ENCODE measurements at regions not wholly inside any gene's neighbourhood (a gene's known extent, or its start where the extent isn't known, plus 50 kb on each side); places are given as distances from the start of the nearest gene placed in this dataset.
A peak's percentile ranks its signal among the peaks of the same experiment; 100 is the strongest.

DNA sequence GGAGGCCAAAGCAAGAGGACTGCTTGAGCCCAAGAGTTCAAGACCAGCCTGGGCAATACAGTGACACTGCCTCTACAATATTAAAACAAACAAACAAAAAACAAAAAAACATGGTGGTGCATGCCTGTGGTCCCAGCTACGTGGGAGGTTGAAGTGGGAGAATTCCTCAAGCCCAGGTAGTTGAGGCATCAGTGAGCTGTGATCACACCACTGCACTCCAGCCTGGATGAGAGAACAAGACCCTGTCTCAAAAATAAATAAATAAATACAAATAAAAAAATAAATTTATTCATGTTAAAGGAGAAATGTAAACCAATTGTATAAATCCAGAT is 200.6 kb downstream of the BCHE start:
- Histone ChIP-seq H3K79me2 (ENCODE audit: insufficient read depth, low read length) (no peaks in the 10 kb centered on the region), H3K4me1 (ENCODE audit: insufficient read depth, low read length) (no peaks in the 10 kb centered on the region), H3K27me3 (ENCODE audit: insufficient read depth, low read length) (no peaks in the 10 kb centered on the region), H2AFZ (ENCODE audit: low read length) (no peak overlapping the region), H3K27ac (ENCODE audit: low read depth, low read length) (no peak overlapping the region), H3K4me3 (ENCODE audit: insufficient read depth, low read length) (no peak overlapping the region), H4K20me1 (ENCODE audit: insufficient read depth, low read length) (no peaks in the 10 kb centered on the region), H3K4me2 (ENCODE audit: insufficient read depth, low read length) (no peak overlapping the region), H3K36me3 (ENCODE audit: insufficient read depth, low read length) (no peaks in the 10 kb centered on the region), H3K9me3 (ENCODE audit: low read depth, low read length) (no peaks in the 10 kb centered on the region)
- no peak for DNase-seq (ENCODE audit: insufficient read length, low spot score, missing footprints)
- TF ChIP-seq, protein P1, sequence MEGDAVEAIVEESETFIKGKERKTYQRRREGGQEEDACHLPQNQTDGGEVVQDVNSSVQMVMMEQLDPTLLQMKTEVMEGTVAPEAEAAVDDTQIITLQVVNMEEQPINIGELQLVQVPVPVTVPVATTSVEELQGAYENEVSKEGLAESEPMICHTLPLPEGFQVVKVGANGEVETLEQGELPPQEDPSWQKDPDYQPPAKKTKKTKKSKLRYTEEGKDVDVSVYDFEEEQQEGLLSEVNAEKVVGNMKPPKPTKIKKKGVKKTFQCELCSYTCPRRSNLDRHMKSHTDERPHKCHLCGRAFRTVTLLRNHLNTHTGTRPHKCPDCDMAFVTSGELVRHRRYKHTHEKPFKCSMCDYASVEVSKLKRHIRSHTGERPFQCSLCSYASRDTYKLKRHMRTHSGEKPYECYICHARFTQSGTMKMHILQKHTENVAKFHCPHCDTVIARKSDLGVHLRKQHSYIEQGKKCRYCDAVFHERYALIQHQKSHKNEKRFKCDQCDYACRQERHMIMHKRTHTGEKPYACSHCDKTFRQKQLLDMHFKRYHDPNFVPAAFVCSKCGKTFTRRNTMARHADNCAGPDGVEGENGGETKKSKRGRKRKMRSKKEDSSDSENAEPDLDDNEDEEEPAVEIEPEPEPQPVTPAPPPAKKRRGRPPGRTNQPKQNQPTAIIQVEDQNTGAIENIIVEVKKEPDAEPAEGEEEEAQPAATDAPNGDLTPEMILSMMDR (IDR thresholded peaks at IDR 0.05; ENCODE audit: extremely low read depth, low read depth, low read length): no peak

DNA sequence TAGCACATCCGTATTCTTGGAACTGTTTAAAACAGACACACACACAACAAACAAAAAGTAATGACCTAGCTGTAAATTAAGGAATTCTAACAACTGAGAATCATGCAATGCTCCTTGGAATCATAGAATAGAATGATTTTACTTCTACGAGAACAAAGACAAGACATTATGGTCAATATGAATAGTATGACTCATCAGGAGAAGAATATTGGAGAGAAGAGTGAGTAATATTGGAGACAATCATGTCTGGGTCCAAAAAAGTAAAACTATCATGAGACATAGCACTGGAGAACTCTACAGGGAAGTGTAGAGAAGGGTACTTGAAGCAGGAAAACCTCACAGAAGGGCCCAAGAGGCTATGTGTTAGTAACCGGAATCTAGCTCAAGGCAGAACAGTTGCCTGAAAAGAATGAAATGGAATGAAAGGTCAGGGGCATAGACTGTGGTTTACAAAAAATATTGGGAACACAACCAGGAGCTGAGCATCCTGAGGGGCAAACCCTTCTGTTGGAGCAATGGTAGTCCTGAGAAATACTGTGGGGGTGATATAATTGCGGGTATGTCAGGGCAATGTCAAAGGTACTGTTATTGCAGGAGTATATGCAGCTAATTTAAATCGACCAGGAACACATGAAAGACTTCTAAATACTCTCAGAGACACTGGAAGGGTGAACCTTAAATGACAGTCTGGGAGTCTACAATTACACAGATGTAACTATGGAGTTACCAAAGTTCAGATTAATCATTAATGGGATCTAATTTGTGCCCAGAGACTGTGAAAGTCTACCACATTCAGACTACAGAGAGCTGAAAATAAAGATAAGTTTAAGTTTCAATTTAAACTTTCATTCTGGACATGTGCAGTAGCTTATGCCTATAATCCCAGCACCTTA is 201.2 kb downstream of the BCHE start:
- Histone ChIP-seq H3K27ac (ENCODE audit: low read depth, low read length) (no peak overlapping the region), H3K4me3 (ENCODE audit: insufficient read depth, low read length) (no peak overlapping the region), H2AFZ (ENCODE audit: low read length) (no peak overlapping the region), H3K4me1 (ENCODE audit: insufficient read depth, low read length) (no peaks in the 10 kb centered on the region), H3K27me3 (ENCODE audit: insufficient read depth, low read length) (no peaks in the 10 kb centered on the region), H3K79me2 (ENCODE audit: insufficient read depth, low read length) (no peaks in the 10 kb centered on the region), H3K4me2 (ENCODE audit: insufficient read depth, low read length) (no peak overlapping the region), H4K20me1 (ENCODE audit: insufficient read depth, low read length) (no peaks in the 10 kb centered on the region), H3K36me3 (ENCODE audit: insufficient read depth, low read length) (no peaks in the 10 kb centered on the region), H3K9me3 (ENCODE audit: low read depth, low read length) (no peaks in the 10 kb centered on the region)
- TF ChIP-seq, protein P1 (IDR thresholded peaks at IDR 0.05; ENCODE audit: extremely low read depth, low read depth, low read length): no peak
- no peak for DNase-seq (ENCODE audit: insufficient read length, low spot score, missing footprints)

DNA sequence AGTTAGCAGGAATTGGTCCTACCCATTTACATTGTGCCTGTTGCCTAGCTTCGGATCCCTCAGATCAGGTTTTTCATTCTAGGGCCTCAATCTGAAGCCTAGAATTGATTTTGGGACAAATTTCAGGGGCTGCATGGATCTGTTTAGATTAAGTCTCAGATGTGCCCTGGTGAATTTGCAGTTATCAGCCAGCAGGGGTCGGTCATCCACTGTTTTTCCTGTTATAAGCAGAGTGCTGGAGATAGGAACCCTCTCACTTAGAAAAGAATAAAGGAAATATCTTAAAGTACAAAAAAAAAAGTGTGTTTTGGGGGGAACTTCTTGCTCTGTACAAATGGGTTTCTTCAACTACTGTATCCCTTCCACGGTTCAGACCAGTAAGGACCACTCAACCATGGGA is 212.5 kb downstream of the BCHE start:
- peak; percentile 53 for DNase-seq (ENCODE audit: insufficient read length, low spot score, missing footprints)
- no peaks in the 10 kb centered on the region for H4K20me1 ChIP-seq (ENCODE audit: insufficient read depth, low read length)
- H3K79me2 ChIP-seq (ENCODE audit: insufficient read depth, low read length): no peaks in the 10 kb centered on the region
- H3K36me3 ChIP-seq (ENCODE audit: insufficient read depth, low read length): no peaks in the 10 kb centered on the region
- no peak overlapping the region for H3K4me2 ChIP-seq (ENCODE audit: insufficient read depth, low read length)
- H3K9me3 ChIP-seq (ENCODE audit: low read depth, low read length): no peaks in the 10 kb centered on the region
- TF ChIP-seq, protein P1 (IDR thresholded peaks at IDR 0.05; ENCODE audit: extremely low read depth, low read depth, low read length): no peak
- no peaks in the 10 kb centered on the region for H3K27me3 ChIP-seq (ENCODE audit: insufficient read depth, low read length)
- no peak overlapping the region for H2AFZ ChIP-seq (ENCODE audit: low read length)
- no peak overlapping the region for H3K27ac ChIP-seq (ENCODE audit: low read depth, low read length)
- no peaks in the 10 kb centered on the region for H3K4me1 ChIP-seq (ENCODE audit: insufficient read depth, low read length)
- H3K4me3 ChIP-seq (ENCODE audit: insufficient read depth, low read length): no peak overlapping the region

GRCh38 chr3:165622356-165622755 is 214.9 kb downstream of the BCHE start:
- TF ChIP-seq, protein P1 (IDR thresholded peaks at IDR 0.05; ENCODE audit: extremely low read depth, low read depth, low read length): no peak
- Histone ChIP-seq H3K79me2 (ENCODE audit: insufficient read depth, low read length) (no peaks in the 10 kb centered on the region), H3K9me3 (ENCODE audit: low read depth, low read length) (no peaks in the 10 kb centered on the region), H3K4me1 (ENCODE audit: insufficient read depth, low read length) (no peaks in the 10 kb centered on the region), H4K20me1 (ENCODE audit: insufficient read depth, low read length) (no peaks in the 10 kb centered on the region), H3K27ac (ENCODE audit: low read depth, low read length) (no peak overlapping the region), H2AFZ (ENCODE audit: low read length) (no peak overlapping the region), H3K4me2 (ENCODE audit: insufficient read depth, low read length) (no peak overlapping the region), H3K36me3 (ENCODE audit: insufficient read depth, low read length) (no peaks in the 10 kb centered on the region), H3K4me3 (ENCODE audit: insufficient read depth, low read length) (no peak overlapping the region), H3K27me3 (ENCODE audit: insufficient read depth, low read length) (no peaks in the 10 kb centered on the region)
- no peak for DNase-seq (ENCODE audit: insufficient read length, low spot score, missing footprints)
